K562 (cell line): ENCODE measurements at regions not wholly inside any gene's neighbourhood (a gene's known extent, or its start where the extent isn't known, plus 50 kb on each side); places are given as distances from the start of the nearest gene placed in this dataset.

Experiments used
- ARID2 ChIP-seq: fragments of 450-650 bp; IDR thresholded peaks from 2 replicates; pipeline ENCODE4 v1.6.1; 2017; ENCODE audit warnings: antibody characterized with exemption, mild to moderate bottlenecking
- BCLAF1 ChIP-seq, 2 experiments: fragments of 450-650 bp in 1 of 2; IDR thresholded peaks; 2 replicates each; pipeline ENCODE4 v1.6.1; 2011 to 2017; ENCODE audit warnings: low read depth in 2 of 2, antibody characterized with exemption in 1 of 2, borderline replicate concordance in 1 of 2, low read length in 1 of 2, mild to moderate bottlenecking in 1 of 2, mixed read lengths in 1 of 2; ENCODE audit not compliant: control insufficient read depth in 1 of 2
- CBX5 ChIP-seq: IDR thresholded peaks from 2 replicates; pipeline ENCODE4 v1.6.1; 2014; ENCODE audit warnings: low read depth, borderline replicate concordance
- CGGBP1 ChIP-seq: fragments of 250-450 bp; sonication (Bioruptor Pico); IDR thresholded peaks from 2 replicates; pipeline ENCODE4 v1.9.0; 2021; ENCODE audit warnings: mild to moderate bottlenecking
- CREB3L1 ChIP-seq: fragments of 450-650 bp; IDR thresholded peaks from 2 replicates; pipeline ENCODE4 v1.6.1; 2014; ENCODE audit warnings: low read depth, mild to moderate bottlenecking, moderate library complexity, borderline replicate concordance
- CREB5 ChIP-seq: fragments of 250-450 bp; sonication (Bioruptor Pico); IDR thresholded peaks from 2 replicates; pipeline ENCODE4 v1.5.0; 2020; ENCODE audit warnings: mild to moderate bottlenecking
- EP300 ChIP-seq: IDR thresholded peaks from 2 replicates; pipeline ENCODE4 v1.6.1; 2012; ENCODE audit warnings: low read length, improper control_type of control experiment
- FOXM1 ChIP-seq, 2 experiments: fragments of 450-650 bp in 1 of 2; sonication (generic) in 1 of 2; formaldehyde crosslinking in 1 of 2; IDR thresholded peaks; 2 replicates each; pipeline versions ENCODE4 v1.6.1 to v1.9.0; 2017 to 2022; ENCODE audit warnings: low read depth in 2 of 2, mild to moderate bottlenecking in 2 of 2, missing genetic modification reagents in 1 of 2, moderate library complexity in 1 of 2
- HBP1 ChIP-seq: fragments of 450-650 bp; formaldehyde crosslinking; IDR thresholded peaks from 2 replicates; pipeline ENCODE4 v1.4.0; 2022; ENCODE audit warnings: missing genetic modification characterization
- HLTF ChIP-seq: fragments of 450-650 bp; IDR thresholded peaks from 2 replicates; pipeline ENCODE4 v1.6.1; 2016
- HSF4 ChIP-seq: fragments of 250-450 bp; sonication (Bioruptor Pico); IDR thresholded peaks from 2 replicates; pipeline ENCODE4 v2.1.2; 2022; ENCODE audit warnings: mild to moderate bottlenecking, moderate library complexity, borderline replicate concordance
- JUN ChIP-seq, 2 experiments: sonication (generic) in 1 of 2; formaldehyde crosslinking in 1 of 2; IDR thresholded peaks; 2 replicates each; pipeline versions ENCODE4 v1.6.1 to v1.8.0; 2012 to 2022; ENCODE audit warnings: borderline replicate concordance in 2 of 2, mild to moderate bottlenecking in 2 of 2, improper control_type of control experiment in 1 of 2, low read depth in 1 of 2, low read length in 1 of 2, missing genetic modification reagents in 1 of 2
- MTA1 ChIP-seq: fragments of 450-650 bp; IDR thresholded peaks from 2 replicates; pipeline ENCODE4 v1.6.1; 2017; ENCODE audit warnings: borderline replicate concordance
- MTA2 ChIP-seq: fragments of 450-650 bp; IDR thresholded peaks from 2 replicates; pipeline ENCODE4 v1.6.1; 2016; ENCODE audit warnings: low read depth
- MTA3 ChIP-seq: fragments of 450-650 bp; formaldehyde crosslinking; IDR thresholded peaks from 2 replicates; pipeline ENCODE4 v1.6.1; 2017; ENCODE audit warnings: mild to moderate bottlenecking, borderline replicate concordance
- SMARCA5 ChIP-seq: fragments of 450-650 bp; IDR thresholded peaks from 2 replicates; pipeline ENCODE4 v1.6.1; 2016
- SMC3 ChIP-seq: conservative IDR thresholded peaks from 2 replicates; pipeline ENCODE4 v1.6.1; 2011; ENCODE audit warnings: low read depth, low read length, improper control_type of control experiment; ENCODE audit not compliant: insufficient read depth
- SNIP1 ChIP-seq: fragments of 450-650 bp; IDR thresholded peaks from 2 replicates; pipeline ENCODE4 v1.7.1; 2017; ENCODE audit warnings: low read depth, mild to moderate bottlenecking
- SP1 ChIP-seq: sonication (generic); formaldehyde crosslinking; IDR thresholded peaks from 2 replicates; pipeline ENCODE4 v1.8.1; 2022; ENCODE audit warnings: mild to moderate bottlenecking, missing genetic modification reagents
- TGIF2 ChIP-seq: sonication (generic); formaldehyde crosslinking; IDR thresholded peaks from 2 replicates; pipeline ENCODE4 v1.8.1; 2022; ENCODE audit warnings: mild to moderate bottlenecking, missing genetic modification reagents, moderate library complexity
- XRCC3 ChIP-seq: fragments of 450-650 bp; IDR thresholded peaks from 2 replicates; pipeline ENCODE4 v1.6.1; 2017; ENCODE audit warnings: mild to moderate bottlenecking, moderate library complexity

GRCh38 chr1:29379443-29380073 lies 143.2 kb downstream of the PTPRU start (continued):
- TF ChIP-seq HSF4: no peak
- peak; percentile 95 for TF ChIP-seq XRCC3
- peak; percentile 67; the same call in 1 of the 2 replicates for TF ChIP-seq MTA1
- TF ChIP-seq CBX5: peak; percentile 99
- peak; percentile 89 for TF ChIP-seq JUN (IDR thresholded peaks at IDR 0.05; ENCODE audit: borderline replicate concordance, low read depth, low read length)
- no peak for TF ChIP-seq JUN (CRISPR knock-in tag; IDR thresholded peaks at IDR 0.05; ENCODE audit: borderline replicate concordance)
- no peak for TF ChIP-seq CREB3L1
- TF ChIP-seq BCLAF1 (IDR thresholded peaks at IDR 0.05; ENCODE audit: borderline replicate concordance in 1 of 2, control insufficient read depth in 1 of 2, low read depth in 2 of 2, low read length in 1 of 2): no peak
- TF ChIP-seq CGGBP1 (CRISPR knock-in tag): peak; percentile 66; the same call in 1 of the 2 replicates
- no peak for TF ChIP-seq MTA2
- TF ChIP-seq SMC3: peak; percentile 91
- TF ChIP-seq EP300: 0 out of 2 replicates have a peak, but pooled peaks have one; percentile 27
- TF ChIP-seq ARID2: peak; percentile 81
- no peak for TF ChIP-seq SMARCA5
- TF ChIP-seq FOXM1 (IDR thresholded peaks at IDR 0.05; ENCODE audit: low read depth): no peak
- no peak for TF ChIP-seq FOXM1 (CRISPR knock-in tag; IDR thresholded peaks at IDR 0.05; ENCODE audit: low read depth)
- peak; percentile 68 for TF ChIP-seq SNIP1
- TF ChIP-seq SP1 (CRISPR knock-in tag): peak; percentile 51; the same call in 1 of the 2 replicates
- no peak for TF ChIP-seq TGIF2 (CRISPR knock-in tag)
- TF ChIP-seq HBP1: 0 out of 2 replicates have a peak, but pooled peaks have one; percentile 22
- TF ChIP-seq CREB5 (CRISPR knock-in tag): no peak
- TF ChIP-seq HLTF: peak; percentile 93
- TF ChIP-seq MTA3: peak; percentile 60; the same call in 1 of the 2 replicates
